GM12874 (cell line): ENCODE measurements at regions not wholly inside any gene's neighbourhood (a gene's known extent, or its start where the extent isn't known, plus 50 kb on each side); places are given as distances from the start of the nearest gene placed in this dataset.

Experiments
- TF ChIP-seq, protein P1 (sequence below): IDR thresholded peaks from 2 replicates; pipeline ENCODE4 v1.5.1; 2011; ENCODE audit warnings: low read depth, mild to moderate bottlenecking, control low read depth, low read length, moderate library complexity; ENCODE audit not compliant: insufficient read depth

DNA sequence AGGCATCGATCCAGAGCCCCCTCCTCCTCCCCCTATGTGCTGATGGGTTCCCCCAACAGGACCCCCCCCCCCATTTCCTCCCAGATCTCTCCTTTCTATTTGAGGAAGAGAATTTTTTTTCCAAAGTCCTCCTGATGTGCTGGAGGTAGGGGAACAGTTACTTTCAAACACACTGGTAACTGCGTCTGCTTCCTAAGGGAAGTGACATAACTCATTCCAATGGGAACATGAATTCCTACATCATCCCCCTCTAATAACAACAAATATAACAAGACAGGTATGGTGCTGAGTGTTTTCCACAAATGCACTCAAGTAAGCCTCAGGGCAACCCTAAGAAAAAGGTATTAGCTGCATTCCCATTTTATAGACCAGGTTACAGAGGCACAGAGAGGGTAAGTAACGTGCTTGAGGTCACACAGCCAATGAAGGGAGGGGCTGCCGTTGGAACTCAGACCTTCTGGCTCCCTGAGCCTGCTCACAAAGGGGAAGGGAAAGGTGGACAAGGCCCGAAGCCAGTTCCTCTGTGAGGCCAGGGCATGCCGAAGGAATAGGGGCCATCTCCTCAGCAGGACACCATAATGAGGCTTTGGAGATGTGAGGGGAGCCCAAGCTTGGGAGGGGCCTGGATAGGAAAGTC, 121.1 kb upstream of the NCOR2 start:
- TF ChIP-seq, protein P1, sequence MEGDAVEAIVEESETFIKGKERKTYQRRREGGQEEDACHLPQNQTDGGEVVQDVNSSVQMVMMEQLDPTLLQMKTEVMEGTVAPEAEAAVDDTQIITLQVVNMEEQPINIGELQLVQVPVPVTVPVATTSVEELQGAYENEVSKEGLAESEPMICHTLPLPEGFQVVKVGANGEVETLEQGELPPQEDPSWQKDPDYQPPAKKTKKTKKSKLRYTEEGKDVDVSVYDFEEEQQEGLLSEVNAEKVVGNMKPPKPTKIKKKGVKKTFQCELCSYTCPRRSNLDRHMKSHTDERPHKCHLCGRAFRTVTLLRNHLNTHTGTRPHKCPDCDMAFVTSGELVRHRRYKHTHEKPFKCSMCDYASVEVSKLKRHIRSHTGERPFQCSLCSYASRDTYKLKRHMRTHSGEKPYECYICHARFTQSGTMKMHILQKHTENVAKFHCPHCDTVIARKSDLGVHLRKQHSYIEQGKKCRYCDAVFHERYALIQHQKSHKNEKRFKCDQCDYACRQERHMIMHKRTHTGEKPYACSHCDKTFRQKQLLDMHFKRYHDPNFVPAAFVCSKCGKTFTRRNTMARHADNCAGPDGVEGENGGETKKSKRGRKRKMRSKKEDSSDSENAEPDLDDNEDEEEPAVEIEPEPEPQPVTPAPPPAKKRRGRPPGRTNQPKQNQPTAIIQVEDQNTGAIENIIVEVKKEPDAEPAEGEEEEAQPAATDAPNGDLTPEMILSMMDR: no peak

DNA sequence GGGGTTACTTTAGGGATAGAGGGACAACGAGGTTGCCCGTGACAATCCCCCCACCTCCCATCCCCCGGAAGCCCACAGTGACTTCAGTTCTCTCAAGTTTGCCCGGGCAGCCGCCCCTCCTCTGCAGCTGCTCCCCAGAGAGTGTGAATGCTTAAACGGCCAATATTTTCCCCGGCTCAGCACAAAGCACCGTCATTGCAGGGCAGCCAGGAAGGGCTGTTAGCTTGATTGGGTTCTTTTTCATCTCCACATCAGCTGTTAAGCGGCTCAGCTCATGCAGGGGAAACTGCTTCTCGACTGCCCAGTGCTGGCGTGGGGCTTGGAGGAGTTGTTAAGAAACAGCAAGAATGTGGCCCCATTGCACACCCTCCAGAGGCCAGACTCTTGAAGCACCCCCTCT, 120.5 kb upstream of the NCOR2 start:
- TF ChIP-seq, protein P1: no peak

- TF ChIP-seq, protein P1: no peak
Measured at GRCh38 chr12:124687174-124687902, 119.9 kb upstream of the NCOR2 start.

- TF ChIP-seq, protein P1: no peak
Measured at GRCh38 chr12:124686370-124687173, 119.2 kb upstream of the NCOR2 start.

DNA sequence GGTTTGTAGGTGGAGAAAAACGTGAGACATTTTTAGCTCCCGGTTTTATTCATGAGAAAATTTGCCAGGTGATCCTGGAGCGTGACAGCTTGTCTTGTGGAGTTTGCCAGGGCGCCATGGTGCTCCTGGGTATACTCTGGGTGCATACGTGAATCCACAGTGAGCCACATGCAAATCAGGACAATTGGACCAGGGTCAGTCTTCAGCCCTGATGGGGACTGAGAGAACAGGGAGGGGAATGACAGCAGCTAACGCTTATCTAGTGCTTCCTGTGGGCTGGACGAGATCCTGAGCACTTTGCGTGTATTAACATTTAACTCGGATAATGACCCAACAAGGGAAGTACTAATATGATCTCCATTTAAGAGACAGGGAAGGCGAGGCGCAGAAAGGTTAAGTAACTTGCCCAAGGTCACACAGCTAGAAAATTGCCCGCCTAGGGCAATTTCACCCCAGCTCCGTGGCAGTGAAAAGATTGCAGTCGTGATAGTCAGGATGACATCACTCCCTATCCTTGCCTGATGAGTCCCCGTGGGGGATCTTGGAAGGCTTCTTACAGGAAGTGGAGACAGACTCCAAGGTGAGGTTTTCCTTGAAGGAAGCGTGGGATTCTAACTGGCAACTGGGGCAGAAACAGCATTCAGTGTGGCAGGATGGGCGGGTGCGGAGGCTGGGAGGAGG, 118.4 kb upstream of the NCOR2 start:
- TF ChIP-seq, protein P1: no peak

DNA sequence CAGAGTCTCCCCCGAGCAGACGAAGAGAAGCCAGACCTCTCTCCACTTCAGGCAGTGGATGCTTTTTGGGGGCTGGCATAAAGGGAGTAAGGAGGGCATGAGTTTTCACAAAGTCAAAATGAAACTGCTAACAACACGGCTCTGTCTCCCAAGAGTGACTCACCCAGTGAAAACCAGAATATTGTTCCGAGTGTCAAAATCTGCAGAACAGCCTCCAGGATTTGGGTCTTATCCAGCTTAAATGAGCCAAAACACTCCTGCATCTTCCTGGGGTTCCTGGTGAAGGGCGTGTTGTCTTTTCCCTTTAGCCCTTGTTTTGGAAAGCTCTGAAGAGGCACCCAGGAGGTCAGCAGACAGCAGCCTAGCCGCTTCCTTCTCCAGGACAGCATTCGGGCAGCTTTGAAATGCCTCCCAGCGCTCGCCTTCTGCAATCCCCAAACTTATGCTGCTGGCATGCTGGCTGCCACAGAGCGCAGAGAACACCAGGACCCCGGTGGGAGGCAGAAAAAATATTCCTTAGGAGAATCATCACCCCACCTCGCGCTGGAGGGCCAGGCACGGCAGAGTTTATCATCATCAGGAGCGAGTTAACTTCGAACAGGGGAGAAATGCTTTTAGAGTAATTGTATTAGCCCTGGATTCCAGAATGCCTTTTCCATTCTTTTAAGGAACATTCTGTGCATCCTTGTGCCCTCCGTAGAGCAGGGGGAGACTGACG, 117.7 kb upstream of the NCOR2 start:
- TF ChIP-seq, protein P1: no peak
